DND-41 (cell line): ENCODE measurements at regions not wholly inside any gene's neighbourhood (a gene's known extent, or its start where the extent isn't known, plus 50 kb on each side); places are given as distances from the start of the nearest gene placed in this dataset.

Experiments used
- EZH2 ChIP-seq: IDR thresholded peaks from 3 replicates; pipeline ENCODE4 v1.6.1; 2012; ENCODE audit warnings: borderline replicate concordance, low read depth, mild to moderate bottlenecking, moderate library complexity, low read length, inconsistent platforms; ENCODE audit not compliant: severe bottlenecking
- TF ChIP-seq, protein P1 (sequence below): IDR thresholded peaks from 2 replicates; pipeline ENCODE4 v1.5.1; 2012; ENCODE audit warnings: borderline replicate concordance, low read length, moderate library complexity, mild to moderate bottlenecking; ENCODE audit not compliant: poor library complexity, severe bottlenecking; ENCODE audit errors: extremely low read depth

DNA sequence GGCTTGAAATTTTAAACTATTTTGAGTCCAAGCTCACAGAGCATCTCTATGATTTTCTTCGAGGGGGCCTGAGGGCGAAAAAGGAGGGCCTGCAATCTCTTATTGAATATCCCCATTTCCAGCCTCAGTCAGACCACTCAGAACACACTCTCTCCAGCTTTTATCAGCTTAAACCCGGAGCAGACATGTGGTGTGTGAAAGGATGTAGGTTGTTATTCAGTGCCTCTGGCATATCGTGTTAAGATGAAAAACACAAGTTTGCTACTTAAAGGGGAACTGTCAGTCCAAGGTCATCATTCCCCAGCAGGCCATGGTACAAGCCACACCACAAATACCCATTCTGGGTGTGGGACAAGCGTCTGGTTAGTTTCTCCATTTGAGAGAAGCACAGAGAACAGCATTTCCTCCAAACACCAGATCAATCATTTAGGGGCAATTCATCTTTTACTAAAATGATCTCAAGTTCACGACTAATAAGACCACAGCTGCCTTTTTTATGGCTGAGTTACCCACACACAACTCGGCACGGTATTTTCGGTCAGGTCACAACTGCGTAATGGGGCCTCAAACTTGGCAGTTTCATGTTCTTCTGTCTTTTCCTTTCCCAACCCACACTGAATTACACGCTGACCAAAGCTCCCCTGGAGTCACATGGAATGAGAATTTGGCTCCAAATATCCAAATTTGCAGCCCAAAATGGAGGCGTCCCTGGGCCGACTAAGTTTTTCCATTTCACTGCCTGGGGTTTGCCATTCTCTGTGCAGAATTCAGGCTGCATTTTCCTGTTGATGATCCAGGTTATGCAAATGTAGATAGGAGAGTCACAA, 188.4 kb downstream of the SEM1 start:
- TF ChIP-seq, protein P1, sequence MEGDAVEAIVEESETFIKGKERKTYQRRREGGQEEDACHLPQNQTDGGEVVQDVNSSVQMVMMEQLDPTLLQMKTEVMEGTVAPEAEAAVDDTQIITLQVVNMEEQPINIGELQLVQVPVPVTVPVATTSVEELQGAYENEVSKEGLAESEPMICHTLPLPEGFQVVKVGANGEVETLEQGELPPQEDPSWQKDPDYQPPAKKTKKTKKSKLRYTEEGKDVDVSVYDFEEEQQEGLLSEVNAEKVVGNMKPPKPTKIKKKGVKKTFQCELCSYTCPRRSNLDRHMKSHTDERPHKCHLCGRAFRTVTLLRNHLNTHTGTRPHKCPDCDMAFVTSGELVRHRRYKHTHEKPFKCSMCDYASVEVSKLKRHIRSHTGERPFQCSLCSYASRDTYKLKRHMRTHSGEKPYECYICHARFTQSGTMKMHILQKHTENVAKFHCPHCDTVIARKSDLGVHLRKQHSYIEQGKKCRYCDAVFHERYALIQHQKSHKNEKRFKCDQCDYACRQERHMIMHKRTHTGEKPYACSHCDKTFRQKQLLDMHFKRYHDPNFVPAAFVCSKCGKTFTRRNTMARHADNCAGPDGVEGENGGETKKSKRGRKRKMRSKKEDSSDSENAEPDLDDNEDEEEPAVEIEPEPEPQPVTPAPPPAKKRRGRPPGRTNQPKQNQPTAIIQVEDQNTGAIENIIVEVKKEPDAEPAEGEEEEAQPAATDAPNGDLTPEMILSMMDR = no peak
- TF ChIP-seq EZH2 = no peak
